K562 (cell line): ENCODE measurements at regions not wholly inside any gene's neighbourhood (a gene's known extent, or its start where the extent isn't known, plus 50 kb on each side); places are given as distances from the start of the nearest gene placed in this dataset.

Experiments used
- ATAC-seq: fragments of 200-7000 bp; cut with Tn5 transposase; 3 replicates; pipeline ENCODE4 v1.9.1; 2020; ENCODE audit warnings: moderate library complexity
- BruUV-seq: library from RNA; stranded (reverse); fragments of 400-500 nt; replicated peaks from 2 replicates; lab custom pipeline; 2021; lab: Mats Ljungman, UMichigan
- CTCF ChIA-PET: fragments of 300-600 bp; formaldehyde crosslinking; extraction: SDS; loops from one replicate; lab custom pipeline; 2021; ENCODE audit warnings: low intra/inter-chr PET ratio; lab: Yijun Ruan, JAX
- POLR2A ChIA-PET: fragments of 300-600, 350-650 bp; sonication (Branson Sonifier 250); formaldehyde crosslinking; extraction: SDS; loops from one replicate; lab custom pipeline; 2021; ENCODE audit warnings: antibody characterized with exemption, inconsistent platforms; lab: Yijun Ruan, JAX
- DNase-seq, 4 experiments: peaks; one replicate each; pipeline versions ENCODE4 v3.0.0 to v3.0.0-alpha.2; 2011 to 2018; ENCODE audit warnings: low spot score in 3 of 4, mixed read lengths in 3 of 4; ENCODE audit errors: extremely low read depth in 1 of 4
- FAIRE-seq: peaks from 2 replicates; lab custom pipeline; 2011; peaks lifted over from hg19 to GRCh38; lab: Jason Lieb, UNC
- H2AFZ ChIP-seq: 2 replicates; pipeline ENCODE4 v1.6.0; 2011; ENCODE audit warnings: low read depth, low read length, control low read depth, inconsistent platforms
- H3K27ac ChIP-seq: fragments of 200-600 bp; 3 replicates; pipeline ENCODE4 v1.8.0; 2011; ENCODE audit warnings: low read depth, mild to moderate bottlenecking, control low read depth, inconsistent platforms, low read length, moderate library complexity, mixed read lengths; ENCODE audit errors: extremely low read depth
- H3K27me3 ChIP-seq, 2 experiments: fragments of 300-600 bp in 1 of 2; 2 replicates in 1 of 2; 3 replicates in 1 of 2; pipeline versions ENCODE4 v1.6.0 to v1.8.0; 2011; ENCODE audit warnings: inconsistent platforms in 2 of 2, low read length in 2 of 2, mild to moderate bottlenecking in 1 of 2, mixed read lengths in 1 of 2, moderate library complexity in 1 of 2; ENCODE audit not compliant: control insufficient read depth in 2 of 2, insufficient read depth in 2 of 2
- H3K36me3 ChIP-seq: fragments of 300-600 bp; 3 replicates; pipeline ENCODE4 v1.8.0; 2011; ENCODE audit warnings: mild to moderate bottlenecking, low read length, inconsistent platforms; ENCODE audit not compliant: control insufficient read depth, insufficient read depth
- H3K4me1 ChIP-seq, 2 experiments: fragments of 200-600 bp in 1 of 2; replicated peaks in 1 of 2; 2 replicates in 1 of 2; 3 replicates in 1 of 2; pipeline versions ENCODE4 v1.5.1 to v1.8.0; 2011; ENCODE audit warnings: inconsistent platforms in 2 of 2, low read length in 2 of 2, mild to moderate bottlenecking in 1 of 2, mixed read lengths in 1 of 2, moderate library complexity in 1 of 2; ENCODE audit not compliant: control insufficient read depth in 2 of 2, insufficient read depth in 2 of 2
- H3K4me2 ChIP-seq: 2 replicates; pipeline ENCODE4 v1.6.1; 2011; ENCODE audit warnings: low read length, control low read depth, inconsistent platforms, mixed read lengths; ENCODE audit not compliant: insufficient read depth
- H3K4me3 ChIP-seq: fragments of 200-600 bp; sonication (generic), shearing (Covaris generic); 2 replicates; pipeline ENCODE4 v1.5.1; 2016; ENCODE audit warnings: control low read depth, inconsistent platforms
- H3K79me2 ChIP-seq: fragments of 200-600 bp; 3 replicates; pipeline ENCODE4 v1.8.0; 2011; ENCODE audit warnings: low read length, inconsistent platforms; ENCODE audit not compliant: control insufficient read depth, insufficient read depth
- H3K9ac ChIP-seq, 2 experiments: 2 replicates each; pipeline versions ENCODE4 v1.6.0 to v1.6.1; 2011; ENCODE audit warnings: low read depth in 2 of 2, low read length in 2 of 2, control low read depth in 1 of 2, inconsistent platforms in 1 of 2, mild to moderate bottlenecking in 1 of 2, mixed read lengths in 1 of 2; ENCODE audit not compliant: insufficient read depth in 1 of 2
- H3K9me1 ChIP-seq: one replicate; pipeline ENCODE4 v1.6.0; 2011; ENCODE audit warnings: inconsistent platforms, mild to moderate bottlenecking, low read length, moderate library complexity; ENCODE audit not compliant: control insufficient read depth, insufficient read depth
- H3K9me3 ChIP-seq: replicated peaks from 2 replicates; pipeline ENCODE4 v1.5.1; 2011; ENCODE audit warnings: low read depth, low read length, inconsistent platforms; ENCODE audit not compliant: control insufficient read depth, insufficient read depth
- H4K20me1 ChIP-seq: replicated peaks from 2 replicates; pipeline ENCODE4 v1.6.1; 2011; ENCODE audit warnings: low read length, inconsistent platforms, mixed read lengths; ENCODE audit not compliant: control insufficient read depth, insufficient read depth
- ARNT ChIP-seq, 2 experiments: fragments of 450-650 bp; IDR thresholded peaks; 2 replicates each; pipeline ENCODE4 v1.6.1; 2016; ENCODE audit warnings: mild to moderate bottlenecking in 1 of 2
- BRD4 ChIP-seq: fragments of 200-600 bp; sonication (generic); IDR thresholded peaks from 2 replicates; pipeline ENCODE4 v1.6.1; 2017; ENCODE audit warnings: inconsistent platforms
- CC2D1A ChIP-seq: fragments of 450-650 bp; IDR thresholded peaks from 2 replicates; pipeline ENCODE4 v1.6.1; 2017; ENCODE audit warnings: mild to moderate bottlenecking
- CHD4 ChIP-seq: fragments of 200-600 bp; sonication (generic); IDR thresholded peaks from 3 replicates; pipeline ENCODE4 v1.6.1; 2012; ENCODE audit warnings: low read depth, mild to moderate bottlenecking, mixed read lengths, low read length, inconsistent platforms; ENCODE audit not compliant: insufficient read depth, insufficient replicate concordance, poor library complexity, severe bottlenecking
- CREB1 ChIP-seq, 2 experiments: sonication (generic) in 1 of 2; formaldehyde crosslinking in 1 of 2; IDR thresholded peaks; 2 replicates each; pipeline versions ENCODE4 v1.6.1 to v1.8.0; 2012 to 2022; ENCODE audit warnings: inconsistent platforms in 1 of 2, mild to moderate bottlenecking in 1 of 2, missing genetic modification reagents in 1 of 2, moderate library complexity in 1 of 2
- DACH1 ChIP-seq: fragments of 450-650 bp; IDR thresholded peaks from 2 replicates; pipeline ENCODE4 v1.6.1; 2018; ENCODE audit not compliant: partially characterized antibody
- DDX20 ChIP-seq: fragments of 450-650 bp; IDR thresholded peaks from 2 replicates; pipeline ENCODE4 v1.6.1; 2016; ENCODE audit warnings: missing genetic modification characterization, low read depth, mild to moderate bottlenecking, missing compliant biosample characterization, moderate library complexity
- FOS ChIP-seq: IDR thresholded peaks from 3 replicates; pipeline ENCODE4 v1.6.1; 2011; ENCODE audit not compliant: insufficient read length; ENCODE audit errors: extremely low read depth
- FOXA1 ChIP-seq: fragments of 450-650 bp; IDR thresholded peaks from 2 replicates; pipeline ENCODE4 v1.6.1; 2016; ENCODE audit warnings: mild to moderate bottlenecking, borderline replicate concordance
- GABPB2 ChIP-seq: fragments of 250-450 bp; sonication (Bioruptor Pico); conservative IDR thresholded peaks from 2 replicates; pipeline ENCODE4 v1.5.1; 2021; ENCODE audit warnings: mild to moderate bottlenecking
- GTF2A2 ChIP-seq: IDR thresholded peaks from 2 replicates; pipeline ENCODE4 v1.6.1; 2016; ENCODE audit warnings: mild to moderate bottlenecking, missing genetic modification characterization, missing compliant biosample characterization
- MAFG ChIP-seq: fragments of 450-650 bp; conservative IDR thresholded peaks from 2 replicates; pipeline ENCODE4 v1.6.1; 2016; ENCODE audit warnings: missing genetic modification characterization, missing compliant biosample characterization
- OTX1 ChIP-seq: fragments of 450-650 bp; formaldehyde crosslinking; IDR thresholded peaks from 2 replicates; pipeline ENCODE4 v1.4.0; 2022; ENCODE audit warnings: mild to moderate bottlenecking
- RFX7 ChIP-seq: fragments of 250-450 bp; sonication (Bioruptor Pico); IDR thresholded peaks from 2 replicates; pipeline ENCODE4 v1.5.1; 2021; ENCODE audit warnings: mild to moderate bottlenecking
- SRSF7 ChIP-seq: fragments of 200-400 bp; formaldehyde crosslinking; optimal IDR thresholded peaks from 2 replicates; pipeline ENCODE3; 2017; ENCODE audit warnings: mild to moderate bottlenecking, low read depth, low read length
- STAT5A ChIP-seq: IDR thresholded peaks from 2 replicates; pipeline ENCODE4 v1.6.1; 2012; ENCODE audit warnings: low read length, inconsistent platforms, borderline replicate concordance
- TCF15 ChIP-seq: fragments of 250-450 bp; sonication (Bioruptor Pico); IDR thresholded peaks from 2 replicates; pipeline ENCODE4 v1.8.0; 2022; ENCODE audit warnings: moderate library complexity, mild to moderate bottlenecking, inconsistent platforms
- ZBTB8A ChIP-seq: fragments of 450-650 bp; IDR thresholded peaks from 2 replicates; pipeline ENCODE4 v1.6.1; 2018; ENCODE audit warnings: mild to moderate bottlenecking, moderate library complexity; ENCODE audit not compliant: partially characterized antibody
- ZNF12 ChIP-seq: sonication (generic); formaldehyde crosslinking; IDR thresholded peaks from 2 replicates; pipeline ENCODE4 v1.4.0; 2020; ENCODE audit warnings: mild to moderate bottlenecking, missing genetic modification reagents
- ZNF431 ChIP-seq: sonication (generic); formaldehyde crosslinking; IDR thresholded peaks from 2 replicates; pipeline ENCODE4 v1.8.0; 2022; ENCODE audit warnings: mild to moderate bottlenecking, missing genetic modification reagents
- ZNF77 ChIP-seq: fragments of 250-450 bp; sonication (Bioruptor Pico); IDR thresholded peaks from 2 replicates; pipeline ENCODE4 v1.5.0; 2020
- WGBS: fragments of 100-300 bp; shearing (Covaris generic); methylation state at CpG from one replicate; pipeline ENCODE4 v1.1.6; 2016; ENCODE audit warnings: low coverage, mixed read lengths; ENCODE audit not compliant: insufficient coverage; ENCODE audit errors: missing lambda C conversion rate; 5-methylcytosine and 5-hydroxymethylcytosine counted together
- in situ Hi-C: fragments of 300-500 bp; cut with MboI; formaldehyde crosslinking; loops from 4 replicates; pipeline ENCODE4 v1.15.0; 2018; ENCODE audit warnings: inconsistent platforms, mixed read lengths
- intact Hi-C: fragments of 100-400 bp; cut with micrococcal nuclease; formaldehyde crosslinking; loops from 2 replicates; pipeline ENCODE4 v1.14.2; 2022

DNA sequence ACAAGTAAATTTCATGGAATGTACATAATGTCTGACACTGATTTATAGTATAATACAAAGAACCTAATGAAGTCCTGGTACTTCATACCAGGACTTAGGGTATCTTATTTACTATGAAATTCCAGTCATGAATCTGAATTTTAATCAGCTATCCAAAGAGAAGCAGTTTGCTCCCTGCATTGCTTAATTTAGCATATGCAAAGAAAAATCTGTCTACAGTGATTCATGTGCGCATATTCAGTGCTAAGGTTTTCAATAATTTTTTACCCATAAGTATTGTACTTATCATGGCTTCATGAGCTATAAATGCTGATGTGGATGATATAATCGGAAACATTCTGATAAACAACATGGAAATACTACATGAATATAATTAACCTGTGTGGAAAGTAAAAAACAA is 185.6 kb upstream of the ARHGAP42 start:
- TF ChIP-seq CREB1 (IDR thresholded peaks at IDR 0.05) = no peak
- no peak for TF ChIP-seq CREB1 (CRISPR knock-in tag; IDR thresholded peaks at IDR 0.05)
- no peak for TF ChIP-seq FOXA1
- in situ Hi-C loops = no loop called here
- 0% methylated on average over 2 of the region's 2 CpGs for WGBS
- H3K4me1 ChIP-seq = no peaks in the 10 kb centered on the region
- no peaks in the 10 kb centered on the region for H3K27me3 ChIP-seq
- H3K79me2 ChIP-seq = no peaks in the 10 kb centered on the region
- H2AFZ ChIP-seq = no peak overlapping the region
- no peak overlapping the region for H3K4me3 ChIP-seq
- intact Hi-C loops = no loop called here
- ChIA-PET CTCF (no interaction called here), POLR2A (no interaction called here)
- no peaks in the 10 kb centered on the region for H3K36me3 ChIP-seq
- no peaks in the 10 kb centered on the region for H3K9me3 ChIP-seq
- no peaks in the 10 kb centered on the region for H4K20me1 ChIP-seq
- no TSS peak for BruUV-seq
- H3K9me1 ChIP-seq = no peaks in the 10 kb centered on the region
- FAIRE-seq = no peak
- H3K27ac ChIP-seq = no peak overlapping the region
- no peak for ATAC-seq
- H3K9ac ChIP-seq = no peak overlapping the region
- no peak overlapping the region for H3K4me2 ChIP-seq
- no peak for DNase-seq

- ChIA-PET CTCF (no interaction called here), POLR2A (no interaction called here)
- Histone ChIP-seq H3K9me1 (no peaks in the 10 kb centered on the region), H3K4me1 (no peaks in the 10 kb centered on the region), H2AFZ (no peak overlapping the region), H3K27ac (no peak overlapping the region), H3K27me3 (no peaks in the 10 kb centered on the region), H3K4me3 (no peak overlapping the region), H4K20me1 (no peaks in the 10 kb centered on the region), H3K9ac (no peak overlapping the region), H3K79me2 (no peaks in the 10 kb centered on the region), H3K9me3 (no peaks in the 10 kb centered on the region), H3K4me2 (no peak overlapping the region), H3K36me3 (no peaks in the 10 kb centered on the region)
- FAIRE-seq (no peak), ATAC-seq (no peak), DNase-seq (no peak)
- in situ Hi-C loops (no loop called here), intact Hi-C loops (no loop called here)
- BruUV-seq = no TSS peak
- 0% methylated on average over 2 of the region's 2 CpGs for WGBS
- TF ChIP-seq ZBTB8A (no peak), CHD4 (no peak), RFX7 (CRISPR knock-in tag) (no peak), DACH1 (no peak), GABPB2 (CRISPR knock-in tag) (no peak), STAT5A (no peak), ZNF431 (CRISPR knock-in tag) (no peak), ARNT (IDR thresholded peaks at IDR 0.05) (no peak), ZNF12 (CRISPR knock-in tag) (no peak), BRD4 (no peak), OTX1 (no peak), TCF15 (no peak), GTF2A2 (no peak), DDX20 (tag) (no peak), ZNF77 (CRISPR knock-in tag) (no peak), CC2D1A (no peak), FOS (no peak), SRSF7 (no peak), MAFG (no peak)
These were observed 174.6 kb upstream of the ARHGAP42 start for GRCh38 chr11:100512475-100512874.
